ENCODE measurements at regions not wholly inside any gene's neighbourhood (a gene's known extent, or its start where the extent isn't known, plus 50 kb on each side); places are given as distances from the start of the nearest gene placed in this dataset.

DNA sequence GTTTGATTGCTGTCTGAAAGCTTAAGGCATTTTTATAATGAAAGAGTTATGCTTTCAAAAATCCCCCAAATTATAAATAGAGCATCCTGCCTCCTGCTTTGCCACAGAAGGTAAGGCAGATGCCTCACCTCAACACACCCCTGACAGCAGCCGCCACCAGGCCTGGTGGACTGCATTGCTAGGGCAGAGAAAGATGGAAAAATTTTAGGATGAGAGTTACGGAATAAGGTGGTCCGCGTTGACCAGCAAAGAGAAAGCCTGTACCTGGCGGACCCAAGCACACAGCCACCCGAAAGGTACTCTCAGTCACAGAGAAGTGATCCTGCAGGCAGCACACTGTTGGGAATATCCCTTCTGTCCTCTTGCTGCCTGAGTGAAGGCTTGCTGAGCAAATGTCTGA is 360.4 kb upstream of the SHH start:
- dilution Hi-C loops (cut with MboI; ENCODE audit: extremely low pct_ligation_motif_present, low sequenced_read_pairs), result no loop called here
- intact Hi-C loops (cut with micrococcal nuclease), result no loop called here
- no peaks in the 10 kb centered on the region for H3K4me1 ChIP-seq (ENCODE audit: control insufficient read depth, extremely low read depth, insufficient read depth, low read length)
- H3K27ac ChIP-seq (ENCODE audit: insufficient read depth, low read depth, low read length), result no peak overlapping the region
- ChIA-PET CTCF (no interaction called here), POLR2A (no interaction called here)
- H3K9me1 ChIP-seq (replicated peaks; ENCODE audit: control insufficient read depth, extremely low read depth, insufficient read depth, low read length), result no peaks in the 10 kb centered on the region
- H4K20me1 ChIP-seq (replicated peaks; ENCODE audit: control insufficient read depth, extremely low read depth, insufficient read depth, low read length), result no peaks in the 10 kb centered on the region
- DNase-seq (ENCODE audit: low read depth, low spot score), result no peak
- H3K4me2 ChIP-seq (ENCODE audit: insufficient read depth, low read length), result no peak overlapping the region
- H3K9me3 ChIP-seq (replicated peaks; ENCODE audit: control insufficient read depth, insufficient read depth, low read length), result peaks cover 2% of the 10 kb centered on the region
- H3K27me3 ChIP-seq (ENCODE audit: control insufficient read depth in 2 of 2, insufficient read depth in 2 of 2, low read length in 2 of 2), result no peaks in the 10 kb centered on the region
- no peak overlapping the region for H3K9ac ChIP-seq (replicated peaks; ENCODE audit: extremely low read depth, insufficient read depth, low read length)
- no peak for FAIRE-seq
- BruUV-seq (replicated peaks), result no TSS peak
- TF ChIP-seq JUN (IDR thresholded peaks at IDR 0.05; ENCODE audit: borderline replicate concordance, insufficient read depth, insufficient read length, low read depth), result no peak
- TF ChIP-seq EZH2 (IDR thresholded peaks at IDR 0.05; ENCODE audit: borderline replicate concordance, low read depth, low read length, severe bottlenecking), result no peak
- no peak for TF ChIP-seq FOS (IDR thresholded peaks at IDR 0.05; ENCODE audit: borderline replicate concordance, insufficient read depth, low read length)
- no peak for TF ChIP-seq MYC (IDR thresholded peaks at IDR 0.05; ENCODE audit: low read depth, low read length)
- TF ChIP-seq, protein P1, sequence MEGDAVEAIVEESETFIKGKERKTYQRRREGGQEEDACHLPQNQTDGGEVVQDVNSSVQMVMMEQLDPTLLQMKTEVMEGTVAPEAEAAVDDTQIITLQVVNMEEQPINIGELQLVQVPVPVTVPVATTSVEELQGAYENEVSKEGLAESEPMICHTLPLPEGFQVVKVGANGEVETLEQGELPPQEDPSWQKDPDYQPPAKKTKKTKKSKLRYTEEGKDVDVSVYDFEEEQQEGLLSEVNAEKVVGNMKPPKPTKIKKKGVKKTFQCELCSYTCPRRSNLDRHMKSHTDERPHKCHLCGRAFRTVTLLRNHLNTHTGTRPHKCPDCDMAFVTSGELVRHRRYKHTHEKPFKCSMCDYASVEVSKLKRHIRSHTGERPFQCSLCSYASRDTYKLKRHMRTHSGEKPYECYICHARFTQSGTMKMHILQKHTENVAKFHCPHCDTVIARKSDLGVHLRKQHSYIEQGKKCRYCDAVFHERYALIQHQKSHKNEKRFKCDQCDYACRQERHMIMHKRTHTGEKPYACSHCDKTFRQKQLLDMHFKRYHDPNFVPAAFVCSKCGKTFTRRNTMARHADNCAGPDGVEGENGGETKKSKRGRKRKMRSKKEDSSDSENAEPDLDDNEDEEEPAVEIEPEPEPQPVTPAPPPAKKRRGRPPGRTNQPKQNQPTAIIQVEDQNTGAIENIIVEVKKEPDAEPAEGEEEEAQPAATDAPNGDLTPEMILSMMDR (IDR thresholded peaks at IDR 0.05; ENCODE audit: extremely low read depth in 1 of 2, insufficient read depth in 1 of 2, low read depth in 1 of 2, low read length in 2 of 2), result no peak
- TF ChIP-seq, protein P2, sequence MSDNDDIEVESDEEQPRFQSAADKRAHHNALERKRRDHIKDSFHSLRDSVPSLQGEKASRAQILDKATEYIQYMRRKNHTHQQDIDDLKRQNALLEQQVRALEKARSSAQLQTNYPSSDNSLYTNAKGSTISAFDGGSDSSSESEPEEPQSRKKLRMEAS (IDR thresholded peaks at IDR 0.05; ENCODE audit: insufficient read depth, insufficient read length), result no peak
- no peak for TF ChIP-seq GATA2 (IDR thresholded peaks at IDR 0.05; ENCODE audit: insufficient read depth, insufficient read length, low read depth, low read length)
- no peak for TF ChIP-seq POLR2A (IDR thresholded peaks at IDR 0.05; ENCODE audit: low read depth, low read length)
- TF ChIP-seq POLR2AphosphoS5 (IDR thresholded peaks at IDR 0.05; ENCODE audit: insufficient read depth, low read depth, low read length), result no peak
- no peak overlapping the region for H2AFZ ChIP-seq (ENCODE audit: low read depth, low read length)
- H3K36me3 ChIP-seq (ENCODE audit: control insufficient read depth in 2 of 2, extremely low read depth in 1 of 2, insufficient read depth in 2 of 2, low read length in 2 of 2), result no peaks in the 10 kb centered on the region
- no peak overlapping the region for H3K4me3 ChIP-seq (replicated peaks in 1 of 3; ENCODE audit: insufficient read depth in 1 of 3, low read depth in 1 of 3, low read length in 3 of 3)
- H3K79me2 ChIP-seq (ENCODE audit: control insufficient read depth, insufficient read depth, low read length), result no peaks in the 10 kb centered on the region
